ENCODE measurements at regions not wholly inside any gene's neighbourhood (a gene's known extent, or its start where the extent isn't known, plus 50 kb on each side); places are given as distances from the start of the nearest gene placed in this dataset.

GRCh38 chr18:24897461-24897860, 437.0 kb downstream of the HRH4 start:
- Histone ChIP-seq H4K20me1 (ENCODE audit: control insufficient read depth, insufficient read depth, insufficient read length) (no peaks in the 10 kb centered on the region), H4K8ac (replicated peaks; ENCODE audit: insufficient read length, low read depth, low read length) (no peak overlapping the region), H3K79me1 (ENCODE audit: insufficient read depth, low read depth, low read length, poor library complexity, severe bottlenecking) (no peaks in the 10 kb centered on the region), H3T11ph (ENCODE audit: low read length) (no peak overlapping the region), H3K4me1 (ENCODE audit: insufficient read depth, low read length) (no peaks in the 10 kb centered on the region; the same call in 1 of the 2 replicates), H4K91ac (ENCODE audit: insufficient read length, low read depth, low read length) (no peak overlapping the region), H3K9ac (ENCODE audit: extremely low read depth, insufficient read length, low read length) (no peak overlapping the region), H3K4me2 (ENCODE audit: insufficient read depth, insufficient read length, low read length) (no peak overlapping the region), H2BK12ac (ENCODE audit: insufficient read length, low read depth, low read length) (no peak overlapping the region), H3K9me3 (ENCODE audit: control insufficient read depth, low read depth, low read length) (peaks cover 5% of the 10 kb centered on the region), H3K23ac (ENCODE audit: insufficient read length, low read depth, low read length) (no peak overlapping the region), H3K56ac (ENCODE audit: insufficient read length, low read depth, low read length) (no peak overlapping the region), H3K79me2 (ENCODE audit: insufficient read depth, low read length) (no peaks in the 10 kb centered on the region), H3K23me2 (ENCODE audit: insufficient read length, low read depth, low read length, poor library complexity, severe bottlenecking) (no peaks in the 10 kb centered on the region), H2BK20ac (ENCODE audit: low read depth, low read length, poor library complexity, severe bottlenecking) (no peak overlapping the region), H2BK120ac (ENCODE audit: low read depth, low read length, poor library complexity, severe bottlenecking) (no peak overlapping the region), H3K27ac (ENCODE audit: insufficient read length, low read depth, low read length) (no peak overlapping the region), H4K5ac (ENCODE audit: insufficient read length, low read depth, low read length) (no peak overlapping the region), H2BK15ac (ENCODE audit: low read depth, low read length) (no peak overlapping the region), H3K4ac (ENCODE audit: low read depth, low read length) (no peak overlapping the region), H2BK5ac (ENCODE audit: insufficient read length, low read length) (no peak overlapping the region), H2AFZ (ENCODE audit: low read length) (no peak overlapping the region), H3K18ac (ENCODE audit: insufficient read length, low read depth, low read length) (no peak overlapping the region), H3K14ac (ENCODE audit: insufficient read depth, low read length) (no peak overlapping the region), H2AK5ac (ENCODE audit: insufficient read length, low read length) (no peak overlapping the region), H3K27me3 (ENCODE audit: insufficient read depth, low read length) (no peaks in the 10 kb centered on the region)
- WGBS (ENCODE audit: extremely low coverage, insufficient read length, low lambda C conversion rate) = no CpG with 5 or more reads among the region's 1 CpG
- H3K9me3 Mint-ChIP-seq = peaks cover 14 to 21% of the 10 kb centered on the region in 2 experiments; a peak in 4 of 5 replicates
- DNase-seq = no peak
- peaks cover 14 to 16% of the 10 kb centered on the region in 2 experiments for H3K4me1 Mint-ChIP-seq
- H3K27me3 Mint-ChIP-seq (ENCODE audit: low read depth) = no peaks in the 10 kb centered on the region; the same call in none of the 2 replicates
- no peak overlapping the region for H3K27ac Mint-ChIP-seq
- H3K36me3 Mint-ChIP-seq (ENCODE audit: insufficient read depth in 1 of 3, low read depth in 3 of 3) = peaks cover 4 to 26% (median 10%) of the 10 kb centered on the region in 3 experiments
- no peak for TF ChIP-seq CTCF (conservative IDR thresholded peaks at IDR 0.05)
- H3K4me3 Mint-ChIP-seq = no peak overlapping the region
